HCT116 (cell line): ENCODE measurements at regions not wholly inside any gene's neighbourhood (a gene's known extent, or its start where the extent isn't known, plus 50 kb on each side); places are given as distances from the start of the nearest gene placed in this dataset.

Experiments
- CBX3 ChIP-seq: IDR thresholded peaks from 2 replicates; pipeline ENCODE4 v1.6.1; 2012; ENCODE audit warnings: low read depth
- TF ChIP-seq, protein P1 (sequence below), 3 experiments: fragments of 200-600 bp in 1 of 3; sonication (generic) in 1 of 3; IDR thresholded peaks in 2 of 3; conservative IDR thresholded peaks in 1 of 3; 2 replicates each; pipeline ENCODE4 v1.5.1; 2012 to 2017; ENCODE audit warnings: low read depth in 2 of 3, low read length in 2 of 3, antibody characterized with exemption in 1 of 3, borderline replicate concordance in 1 of 3, control low read depth in 1 of 3, mild to moderate bottlenecking in 1 of 3, mixed read lengths in 1 of 3, mixed run types in 1 of 3, moderate library complexity in 1 of 3; ENCODE audit not compliant: insufficient read depth in 1 of 3

DNA sequence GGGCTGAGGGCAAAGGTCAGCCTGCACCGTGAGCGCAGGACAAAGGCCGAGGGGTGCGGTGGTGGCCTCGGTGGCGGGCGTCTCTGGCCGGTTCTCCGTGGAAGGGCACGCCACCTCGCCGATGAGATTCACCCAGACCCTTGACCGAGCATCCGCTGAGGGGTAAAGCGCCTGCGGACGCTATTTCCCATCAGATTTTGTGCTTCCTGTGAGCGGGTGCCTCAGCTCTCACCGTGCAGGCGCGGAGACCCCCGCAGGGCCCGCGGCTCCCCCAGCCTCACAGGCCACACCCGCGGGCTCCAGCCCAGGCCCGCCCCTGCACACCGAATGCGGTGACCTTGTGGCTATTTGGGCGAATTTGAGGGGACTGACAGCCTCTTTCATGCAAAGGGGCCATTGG, 348.0 kb downstream of the TEX29 start:
- TF ChIP-seq CBX3 = no peak
- TF ChIP-seq, protein P1, sequence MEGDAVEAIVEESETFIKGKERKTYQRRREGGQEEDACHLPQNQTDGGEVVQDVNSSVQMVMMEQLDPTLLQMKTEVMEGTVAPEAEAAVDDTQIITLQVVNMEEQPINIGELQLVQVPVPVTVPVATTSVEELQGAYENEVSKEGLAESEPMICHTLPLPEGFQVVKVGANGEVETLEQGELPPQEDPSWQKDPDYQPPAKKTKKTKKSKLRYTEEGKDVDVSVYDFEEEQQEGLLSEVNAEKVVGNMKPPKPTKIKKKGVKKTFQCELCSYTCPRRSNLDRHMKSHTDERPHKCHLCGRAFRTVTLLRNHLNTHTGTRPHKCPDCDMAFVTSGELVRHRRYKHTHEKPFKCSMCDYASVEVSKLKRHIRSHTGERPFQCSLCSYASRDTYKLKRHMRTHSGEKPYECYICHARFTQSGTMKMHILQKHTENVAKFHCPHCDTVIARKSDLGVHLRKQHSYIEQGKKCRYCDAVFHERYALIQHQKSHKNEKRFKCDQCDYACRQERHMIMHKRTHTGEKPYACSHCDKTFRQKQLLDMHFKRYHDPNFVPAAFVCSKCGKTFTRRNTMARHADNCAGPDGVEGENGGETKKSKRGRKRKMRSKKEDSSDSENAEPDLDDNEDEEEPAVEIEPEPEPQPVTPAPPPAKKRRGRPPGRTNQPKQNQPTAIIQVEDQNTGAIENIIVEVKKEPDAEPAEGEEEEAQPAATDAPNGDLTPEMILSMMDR (IDR thresholded peaks at IDR 0.05 in 2 of 3, conservative IDR thresholded peaks at IDR 0.05 in 1 of 3; ENCODE audit: borderline replicate concordance in 1 of 3, insufficient read depth in 1 of 3, low read depth in 2 of 3, low read length in 2 of 3) = no peak
